SK-N-SH (cell line): ENCODE measurements at regions not wholly inside any gene's neighbourhood (a gene's known extent, or its start where the extent isn't known, plus 50 kb on each side); places are given as distances from the start of the nearest gene placed in this dataset.

ENCODE experiments used
- CTCF ChIP-seq: fragments of 200-600 bp; sonication (generic); IDR thresholded peaks from 2 replicates; pipeline ENCODE4 v1.6.1; 2017; ENCODE audit warnings: antibody characterized with exemption, mild to moderate bottlenecking, moderate library complexity
- EP300 ChIP-seq, 2 experiments: IDR thresholded peaks; 2 replicates each; pipeline versions ENCODE4 v1.4.0 to v1.6.1; 2012; ENCODE audit warnings: borderline replicate concordance in 1 of 2, low read depth in 1 of 2, low read length in 1 of 2
- EZH2phosphoT487 ChIP-seq: fragments of 200-600 bp; sonication (generic); IDR thresholded peaks from 2 replicates; pipeline ENCODE4 v1.6.1; 2017; ENCODE audit warnings: low read depth, mixed run types, mild to moderate bottlenecking, antibody characterized with exemption, moderate library complexity, borderline replicate concordance
- FOSL2 ChIP-seq: IDR thresholded peaks from 2 replicates; pipeline ENCODE4 v1.4.0; 2012; ENCODE audit warnings: low read depth, mild to moderate bottlenecking, moderate library complexity, borderline replicate concordance
- FOXJ3 ChIP-seq: sonication (generic); formaldehyde crosslinking; IDR thresholded peaks from 2 replicates; pipeline ENCODE4 v1.5.1; 2020; ENCODE audit warnings: mild to moderate bottlenecking, missing genetic modification reagents
- MXI1 ChIP-seq: IDR thresholded peaks from 2 replicates; pipeline ENCODE4 v1.6.1; 2012; ENCODE audit warnings: mild to moderate bottlenecking, low read depth, low read length, improper control_type of control experiment
- NRF1 ChIP-seq: IDR thresholded peaks from 2 replicates; pipeline ENCODE4 v1.6.1; 2012; ENCODE audit warnings: low read depth, mild to moderate bottlenecking, low read length
- POLR2AphosphoS5 ChIP-seq: IDR thresholded peaks from 2 replicates; pipeline ENCODE4 v1.6.1; 2012; ENCODE audit warnings: low read depth, low read length
- RFX5 ChIP-seq: IDR thresholded peaks from 2 replicates; pipeline ENCODE4 v1.6.1; 2012; ENCODE audit warnings: mild to moderate bottlenecking, improper control_type of control experiment, low read length
- SMC3 ChIP-seq: IDR thresholded peaks from 2 replicates; pipeline ENCODE4 v1.6.1; 2012; ENCODE audit warnings: low read depth, low read length, improper control_type of control experiment
- TCF12 ChIP-seq: IDR thresholded peaks from 2 replicates; pipeline ENCODE4 v1.4.0; 2012
- TEAD4 ChIP-seq: IDR thresholded peaks from 2 replicates; pipeline ENCODE4 v1.4.0; 2012; ENCODE audit warnings: mild to moderate bottlenecking, borderline replicate concordance; ENCODE audit not compliant: insufficient read depth

DNA sequence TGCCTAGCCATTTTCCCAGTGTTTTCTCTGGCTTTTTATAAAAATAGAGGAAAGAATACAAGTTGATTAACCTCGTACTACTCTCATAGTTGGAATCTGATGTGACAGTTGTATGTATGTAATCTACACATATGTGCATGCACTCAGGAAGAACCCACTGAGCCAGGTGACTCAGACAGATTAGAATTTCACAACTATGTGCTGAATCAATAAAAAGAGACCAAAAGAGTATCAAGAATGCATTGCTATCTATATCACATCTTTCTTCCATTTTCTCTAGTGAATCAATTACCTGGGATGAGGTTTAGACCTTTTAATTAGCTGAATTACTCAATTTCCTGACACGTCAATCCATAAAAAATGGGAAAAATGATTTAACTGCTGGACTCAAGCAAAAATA is 319.3 kb upstream of the ATP10A start:
- TF ChIP-seq POLR2AphosphoS5 (no peak), MXI1 (no peak), CTCF (no peak), RFX5 (no peak), TCF12 (no peak), FOXJ3 (CRISPR knock-in tag) (no peak), TEAD4 (no peak), SMC3 (no peak), NRF1 (no peak), EP300 (IDR thresholded peaks at IDR 0.05; ENCODE audit: borderline replicate concordance in 1 of 2, low read depth in 1 of 2, low read length in 1 of 2) (no peak), EZH2phosphoT487 (no peak), FOSL2 (no peak)
